ENCODE measurements at regions not wholly inside any gene's neighbourhood (a gene's known extent, or its start where the extent isn't known, plus 50 kb on each side); places are given as distances from the start of the nearest gene placed in this dataset.

GRCh38 chr21:29991624-29992023, 51.8 kb upstream of the GRIK1 start:
- H3K36me3 ChIP-seq (ENCODE audit: insufficient read depth): no peaks in the 10 kb centered on the region
- no peaks in the 10 kb centered on the region for H3K27me3 Mint-ChIP-seq (ENCODE audit: insufficient read depth, low read depth, poor library complexity)
- H3K36me3 Mint-ChIP-seq (ENCODE audit: low read depth): no peaks in the 10 kb centered on the region
- H3K27ac ChIP-seq (ENCODE audit: low read depth): no peak overlapping the region
- 0 out of 2 replicates have a peak overlapping the region, but pooled peaks have one; percentile 30 for H3K4me2 ChIP-seq
- no peaks in the 10 kb centered on the region for H4K20me1 ChIP-seq (replicated peaks; ENCODE audit: insufficient read depth)
- H2AFZ ChIP-seq: peak overlapping the region; percentile 64; the same call in 1 of the 2 replicates
- H3K27ac Mint-ChIP-seq: no peak overlapping the region
- peaks cover 6% of the 10 kb centered on the region; the same call in 1 of the 2 replicates for H3K9me2 ChIP-seq (ENCODE audit: insufficient read depth)
- H3K27me3 ChIP-seq (ENCODE audit: insufficient read depth): no peaks in the 10 kb centered on the region
- DNase-seq (ENCODE audit: low spot score): peak; percentile 56
- H3K4me3 Mint-ChIP-seq: no peak overlapping the region
- no peaks in the 10 kb centered on the region for H3F3A ChIP-seq (replicated peaks; ENCODE audit: low read depth)
- H3K79me2 ChIP-seq (replicated peaks; ENCODE audit: insufficient read depth): no peaks in the 10 kb centered on the region
- peak; percentile 94 for ATAC-seq
- H3K4me3 ChIP-seq: no peak overlapping the region
- TF ChIP-seq EZH2phosphoT487 (IDR thresholded peaks at IDR 0.05; ENCODE audit: unreplicated experiment) (no peak), ZNF462 (CRISPR knock-in tag; IDR thresholded peaks at IDR 0.05) (no peak), REST (IDR thresholded peaks at IDR 0.05; ENCODE audit: unreplicated experiment) (no peak), ETS1 (IDR thresholded peaks at IDR 0.05) (no peak), NANOG (IDR thresholded peaks at IDR 0.05; ENCODE audit: borderline replicate concordance) (no peak), ZNF114 (CRISPR knock-in tag; IDR thresholded peaks at IDR 0.05) (no peak), POLR2AphosphoS5 (IDR thresholded peaks at IDR 0.05; ENCODE audit: low read depth) (no peak), JUNB (IDR thresholded peaks at IDR 0.05; ENCODE audit: unreplicated experiment) (no peak), ZNF331 (CRISPR knock-in tag; IDR thresholded peaks at IDR 0.05; ENCODE audit: low read depth) (no peak), CREB1 (CRISPR knock-in tag; IDR thresholded peaks at IDR 0.05; ENCODE audit: low read depth) (no peak), STAT1 (IDR thresholded peaks at IDR 0.05; ENCODE audit: unreplicated experiment) (no peak), EZH2 (IDR thresholded peaks at IDR 0.05; ENCODE audit: low read depth, unreplicated experiment) (no peak), CTCF (conservative IDR thresholded peaks at IDR 0.05; ENCODE audit: low read depth in 2 of 2) (no peak)
- peaks cover 6% of the 10 kb centered on the region; the same call in 2 of the 3 replicates for H3K4me1 Mint-ChIP-seq
- no peaks in the 10 kb centered on the region for H3K4me1 ChIP-seq (ENCODE audit: insufficient read depth)
- H3K9me3 Mint-ChIP-seq: no peaks in the 10 kb centered on the region

All from GM23338 (cell line).